BE2C (cell line): ENCODE measurements at regions not wholly inside any gene's neighbourhood (a gene's known extent, or its start where the extent isn't known, plus 50 kb on each side); places are given as distances from the start of the nearest gene placed in this dataset.
"Not testable (repeated sequence)": the region's sequence is repeated elsewhere in the genome, so short reads cannot be mapped to it uniquely, and the experiment has no call there.

ENCODE experiments used
- DNase-seq: peaks from one replicate; pipeline ENCODE4 v3.0.0-alpha.2; 2020
- H3K27me3 ChIP-seq: fragments of 250-450 bp; sonication (Bioruptor Pico); 2 replicates; pipeline ENCODE4 v1.5.1; 2020; ENCODE audit warnings: mild to moderate bottlenecking
- H3K36me3 ChIP-seq: fragments of 250-450 bp; sonication (Bioruptor Pico); 2 replicates; pipeline ENCODE4 v1.5.1; 2020; ENCODE audit warnings: mild to moderate bottlenecking
- H3K4me1 ChIP-seq: fragments of 250-450 bp; sonication (Bioruptor Pico); 2 replicates; pipeline ENCODE4 v1.5.1; 2020
- H3K4me3 ChIP-seq: 2 replicates; pipeline ENCODE4 v1.5.1; 2011; ENCODE audit warnings: low read depth, low read length
- H3K9me3 ChIP-seq: fragments of 250-450 bp; sonication (Bioruptor Pico); 2 replicates; pipeline ENCODE4 v1.5.1; 2020
- TF ChIP-seq, protein P1 (sequence below): IDR thresholded peaks from 2 replicates; pipeline ENCODE4 v1.5.1; 2012; ENCODE audit warnings: mild to moderate bottlenecking, low read depth, low read length

DNA sequence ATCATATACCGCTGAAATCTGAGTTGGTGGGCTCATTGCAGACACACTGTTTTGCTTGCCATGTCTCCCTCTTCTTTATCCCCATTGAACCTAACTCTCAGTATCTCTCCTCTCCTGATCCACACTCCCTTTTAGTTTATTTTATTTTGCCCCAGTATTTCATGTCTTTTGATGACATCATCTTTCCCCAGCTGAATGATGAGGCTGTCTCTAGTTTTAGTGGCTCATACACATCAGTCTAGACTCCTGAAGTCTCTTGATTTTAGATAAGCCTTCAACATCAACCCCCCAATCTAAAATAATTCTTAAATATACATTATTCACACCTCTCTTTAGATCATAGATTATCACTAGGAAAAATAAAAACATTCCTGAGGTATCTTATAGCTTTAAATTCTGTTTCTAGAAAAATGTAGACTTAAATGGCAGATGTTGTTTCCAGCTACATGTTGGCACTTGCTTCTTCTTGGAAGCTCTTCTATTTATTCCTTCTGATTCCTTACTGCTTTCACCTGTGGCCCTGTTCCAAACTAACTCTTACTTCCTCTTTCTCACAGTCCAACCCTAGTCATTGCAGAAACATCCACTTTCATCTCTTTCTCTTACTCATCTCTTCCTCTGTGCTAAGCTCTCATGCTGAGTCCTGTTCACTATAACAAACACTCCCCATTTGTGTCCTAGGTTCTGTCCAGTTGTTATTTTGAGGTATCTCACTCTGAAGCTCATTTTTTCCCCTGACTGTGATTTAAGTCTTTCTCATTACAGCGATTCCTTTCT is 191.9 kb upstream of the SLC35B3 start:
- no peaks in the 10 kb centered on the region for H3K27me3 ChIP-seq
- DNase-seq, result no peak
- no peak overlapping the region for H3K4me3 ChIP-seq
- no peaks in the 10 kb centered on the region; the same call in 1 of the 2 replicates for H3K9me3 ChIP-seq
- H3K36me3 ChIP-seq, result no peaks in the 10 kb centered on the region
- H3K4me1 ChIP-seq, result no peaks in the 10 kb centered on the region
- TF ChIP-seq, protein P1, sequence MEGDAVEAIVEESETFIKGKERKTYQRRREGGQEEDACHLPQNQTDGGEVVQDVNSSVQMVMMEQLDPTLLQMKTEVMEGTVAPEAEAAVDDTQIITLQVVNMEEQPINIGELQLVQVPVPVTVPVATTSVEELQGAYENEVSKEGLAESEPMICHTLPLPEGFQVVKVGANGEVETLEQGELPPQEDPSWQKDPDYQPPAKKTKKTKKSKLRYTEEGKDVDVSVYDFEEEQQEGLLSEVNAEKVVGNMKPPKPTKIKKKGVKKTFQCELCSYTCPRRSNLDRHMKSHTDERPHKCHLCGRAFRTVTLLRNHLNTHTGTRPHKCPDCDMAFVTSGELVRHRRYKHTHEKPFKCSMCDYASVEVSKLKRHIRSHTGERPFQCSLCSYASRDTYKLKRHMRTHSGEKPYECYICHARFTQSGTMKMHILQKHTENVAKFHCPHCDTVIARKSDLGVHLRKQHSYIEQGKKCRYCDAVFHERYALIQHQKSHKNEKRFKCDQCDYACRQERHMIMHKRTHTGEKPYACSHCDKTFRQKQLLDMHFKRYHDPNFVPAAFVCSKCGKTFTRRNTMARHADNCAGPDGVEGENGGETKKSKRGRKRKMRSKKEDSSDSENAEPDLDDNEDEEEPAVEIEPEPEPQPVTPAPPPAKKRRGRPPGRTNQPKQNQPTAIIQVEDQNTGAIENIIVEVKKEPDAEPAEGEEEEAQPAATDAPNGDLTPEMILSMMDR, result no peak

DNA sequence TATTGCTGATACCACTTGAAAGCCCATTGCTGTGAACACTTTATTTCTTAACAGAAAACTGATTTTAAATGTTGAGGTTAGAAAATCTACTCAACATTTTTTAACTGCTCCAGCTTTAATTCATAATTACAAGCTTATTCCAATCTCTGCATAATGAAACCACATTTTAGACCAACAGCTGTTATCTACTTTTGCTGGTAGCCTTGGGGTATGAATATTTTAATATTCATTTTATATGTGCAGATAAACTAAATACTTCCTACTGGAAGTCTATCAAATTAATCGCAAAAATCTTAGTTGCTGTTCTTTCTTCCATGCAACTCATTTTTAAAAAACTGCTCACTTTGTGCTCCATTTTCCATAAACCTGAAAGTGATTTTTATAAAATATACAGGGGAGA is 189.3 kb upstream of the SLC35B3 start:
- Histone ChIP-seq H3K4me1 (no peaks in the 10 kb centered on the region), H3K4me3 (no peak overlapping the region), H3K9me3 (no peaks in the 10 kb centered on the region), H3K36me3 (no peaks in the 10 kb centered on the region), H3K27me3 (no peaks in the 10 kb centered on the region)
- TF ChIP-seq, protein P1, result no peak
- DNase-seq, result no peak

DNA sequence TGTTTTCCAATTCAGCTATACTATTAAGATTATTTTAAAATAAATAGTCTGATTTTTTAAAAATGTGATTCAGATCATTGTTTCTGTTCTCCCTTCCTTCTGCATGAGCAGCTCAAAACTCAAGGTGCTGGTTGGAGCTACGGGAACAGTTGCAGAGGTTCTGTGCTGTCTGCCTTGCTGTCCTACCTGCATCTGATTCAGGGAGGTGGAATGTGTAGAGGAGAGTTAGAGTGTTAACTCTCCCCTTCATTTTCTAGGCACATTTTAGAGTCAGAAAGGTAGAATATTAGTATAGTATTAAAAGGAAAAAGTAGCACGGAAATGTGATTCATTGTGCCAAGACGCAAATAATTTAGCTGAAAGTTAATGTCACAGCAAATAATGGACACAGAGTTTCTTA is 188.1 kb upstream of the SLC35B3 start:
- no peak overlapping the region for H3K4me3 ChIP-seq
- no peaks in the 10 kb centered on the region for H3K9me3 ChIP-seq
- H3K27me3 ChIP-seq, result no peaks in the 10 kb centered on the region
- TF ChIP-seq, protein P1, result no peak
- DNase-seq, result no peak
- H3K36me3 ChIP-seq, result no peaks in the 10 kb centered on the region
- H3K4me1 ChIP-seq, result no peaks in the 10 kb centered on the region

DNA sequence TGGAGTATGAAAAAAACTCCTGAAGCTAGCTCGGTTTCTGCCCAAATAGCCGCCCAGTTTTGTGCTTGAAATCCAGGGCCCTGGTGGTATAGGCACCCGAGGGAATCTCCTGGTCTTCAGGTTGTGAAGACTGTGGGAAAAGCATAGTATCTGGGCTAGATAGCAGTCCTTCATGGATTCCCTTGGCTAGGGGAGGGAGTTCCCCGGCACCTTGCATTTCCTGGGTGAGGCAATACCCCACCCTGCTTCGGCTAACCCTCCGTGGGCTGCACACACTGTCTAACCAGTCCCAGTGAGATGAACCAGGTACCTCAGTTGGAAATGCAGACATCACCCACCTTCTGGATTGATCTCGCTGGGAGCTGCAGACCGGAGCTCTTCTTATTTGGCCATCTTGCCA is 184.5 kb upstream of the SLC35B3 start:
- Histone ChIP-seq H3K9me3 (no peaks in the 10 kb centered on the region), H3K4me1 (no peaks in the 10 kb centered on the region), H3K27me3 (no peaks in the 10 kb centered on the region), H3K36me3 (no peaks in the 10 kb centered on the region), H3K4me3 (no peak overlapping the region)
- TF ChIP-seq, protein P1, result no peak
- DNase-seq, result no peak

DNA sequence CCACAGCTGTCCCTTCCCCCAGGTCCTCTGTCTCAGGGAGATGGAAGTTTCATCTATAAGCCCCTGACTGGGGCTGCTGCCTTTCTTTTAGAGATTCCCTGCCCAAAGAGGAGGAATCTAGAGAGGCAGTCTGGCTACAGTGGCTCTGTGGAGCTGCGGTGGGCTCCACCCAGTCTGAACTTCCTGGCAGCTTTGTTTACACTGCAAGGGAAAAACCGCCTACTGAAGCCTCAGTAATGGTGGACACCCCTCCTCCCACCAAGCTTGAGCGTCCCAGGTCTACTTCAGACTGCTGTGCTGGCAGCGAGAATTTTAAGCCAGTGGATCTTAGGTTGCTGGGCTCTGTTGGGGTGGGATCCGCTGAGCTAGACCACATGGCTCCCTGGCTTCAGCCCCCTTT is 184.1 kb upstream of the SLC35B3 start:
- DNase-seq, H3K4me3 ChIP-seq, H3K9me3 ChIP-seq, H3K27me3 ChIP-seq, H3K36me3 ChIP-seq, H3K4me1 ChIP-seq: not testable (repeated sequence)

DNA sequence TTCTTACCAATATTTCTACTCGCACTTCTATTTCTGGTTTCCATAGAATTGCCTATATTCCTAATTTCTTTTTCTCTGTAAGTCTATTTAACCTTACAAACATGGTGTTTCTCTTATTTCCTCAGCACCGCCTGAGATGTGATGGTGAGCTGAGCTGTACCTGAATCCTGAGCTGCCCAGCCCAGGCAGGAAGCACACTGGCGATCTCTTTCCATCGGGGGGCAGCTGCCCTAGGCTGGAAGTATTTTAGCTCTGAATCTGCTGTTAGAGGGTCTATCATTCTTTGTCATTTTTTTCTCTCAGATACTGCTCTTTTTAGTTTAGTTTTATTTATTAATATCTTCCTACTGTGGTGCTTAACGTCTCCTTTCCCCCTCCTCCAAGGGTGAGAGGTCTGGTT is 173.4 kb upstream of the SLC35B3 start:
- H3K27me3 ChIP-seq, result no peaks in the 10 kb centered on the region
- H3K9me3 ChIP-seq, result no peaks in the 10 kb centered on the region
- H3K4me1 ChIP-seq, result no peaks in the 10 kb centered on the region
- TF ChIP-seq, protein P1, result no peak
- DNase-seq, result no peak
- H3K36me3 ChIP-seq, result no peaks in the 10 kb centered on the region
- H3K4me3 ChIP-seq, result no peak overlapping the region
